ENCODE measurements at regions not wholly inside any gene's neighbourhood (a gene's known extent, or its start where the extent isn't known, plus 50 kb on each side); places are given as distances from the start of the nearest gene placed in this dataset.

DNA sequence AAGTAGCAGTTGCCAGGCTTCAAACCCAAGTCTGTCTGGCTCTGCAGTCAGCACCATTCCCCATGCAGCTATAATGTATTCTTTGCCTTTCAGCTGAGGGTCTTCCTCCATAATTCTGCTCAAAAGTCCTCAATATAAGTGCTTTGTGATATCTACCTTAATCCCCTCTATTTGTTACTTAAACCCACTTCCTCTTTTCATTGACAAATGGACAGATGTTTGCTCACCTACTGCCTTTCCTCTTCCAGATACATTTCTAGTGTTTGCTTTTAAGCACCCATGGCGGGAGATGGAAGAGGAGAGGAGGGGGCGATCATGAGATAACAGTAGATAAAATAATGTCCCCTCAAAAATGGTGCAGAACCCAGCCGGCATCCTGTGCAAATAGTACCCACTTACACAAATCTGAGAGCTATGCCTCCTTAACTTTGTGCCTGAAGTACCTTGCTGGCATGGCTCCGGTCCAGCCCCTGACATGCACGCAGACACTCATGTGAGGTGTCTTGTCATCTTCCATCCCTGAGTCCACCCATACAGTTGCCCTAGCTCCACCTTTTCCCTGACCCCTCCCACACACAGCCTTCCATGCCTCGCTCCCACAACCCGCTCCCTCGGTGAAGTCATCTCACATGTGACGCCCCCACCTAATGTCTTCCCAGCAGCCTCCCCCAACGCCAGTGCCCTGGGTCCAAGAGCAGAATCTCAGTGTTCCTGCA is 109.6 kb downstream of the TRIM29 start:
- H2BK120ac ChIP-seq (ENCODE audit: low read depth, low read length), result no peak overlapping the region
- no peaks in the 10 kb centered on the region for H3K9me1 ChIP-seq (ENCODE audit: insufficient read depth, low read length)
- H3K4me3 ChIP-seq (ENCODE audit: insufficient read depth, low read depth, low read length), result no peak overlapping the region
- H2AK9ac ChIP-seq (replicated peaks; ENCODE audit: low read depth, low read length, poor library complexity), result no peak overlapping the region
- H3K9ac ChIP-seq (ENCODE audit: low read depth, low read length), result no peak overlapping the region
- 43% methylated on average over 1 of the region's 10 CpGs; no CpG with 5 or more reads in 1 of the 2 experiments for WGBS, 2 experiments (ENCODE audit: extremely low coverage in 2 of 2, insufficient read length in 1 of 2)
- no peak overlapping the region for H4K5ac ChIP-seq (ENCODE audit: low read depth, low read length)
- no peak overlapping the region for H2AK5ac ChIP-seq (ENCODE audit: low read depth, low read length)
- in situ Hi-C loops (cut with MboI; ENCODE audit: low sequenced_read_pairs) (no loop called here), dilution Hi-C loops (cut with HindIII; ENCODE audit: low sequenced_read_pairs, unreplicated experiment) (no loop called here), intact Hi-C loops (cut with micrococcal nuclease) (no loop called here)
- no peaks in the 10 kb centered on the region for H4K20me1 ChIP-seq (ENCODE audit: insufficient read depth, low read length)
- H3K14ac ChIP-seq (replicated peaks; ENCODE audit: low read depth, low read length), result no peak overlapping the region
- ChIA-PET CTCF (no interaction called here), POLR2A (ENCODE audit: unreplicated experiment) (no interaction called here)
- no peak overlapping the region for H2AFZ ChIP-seq (replicated peaks; ENCODE audit: low read length, poor library complexity)
- TF ChIP-seq, protein P1, sequence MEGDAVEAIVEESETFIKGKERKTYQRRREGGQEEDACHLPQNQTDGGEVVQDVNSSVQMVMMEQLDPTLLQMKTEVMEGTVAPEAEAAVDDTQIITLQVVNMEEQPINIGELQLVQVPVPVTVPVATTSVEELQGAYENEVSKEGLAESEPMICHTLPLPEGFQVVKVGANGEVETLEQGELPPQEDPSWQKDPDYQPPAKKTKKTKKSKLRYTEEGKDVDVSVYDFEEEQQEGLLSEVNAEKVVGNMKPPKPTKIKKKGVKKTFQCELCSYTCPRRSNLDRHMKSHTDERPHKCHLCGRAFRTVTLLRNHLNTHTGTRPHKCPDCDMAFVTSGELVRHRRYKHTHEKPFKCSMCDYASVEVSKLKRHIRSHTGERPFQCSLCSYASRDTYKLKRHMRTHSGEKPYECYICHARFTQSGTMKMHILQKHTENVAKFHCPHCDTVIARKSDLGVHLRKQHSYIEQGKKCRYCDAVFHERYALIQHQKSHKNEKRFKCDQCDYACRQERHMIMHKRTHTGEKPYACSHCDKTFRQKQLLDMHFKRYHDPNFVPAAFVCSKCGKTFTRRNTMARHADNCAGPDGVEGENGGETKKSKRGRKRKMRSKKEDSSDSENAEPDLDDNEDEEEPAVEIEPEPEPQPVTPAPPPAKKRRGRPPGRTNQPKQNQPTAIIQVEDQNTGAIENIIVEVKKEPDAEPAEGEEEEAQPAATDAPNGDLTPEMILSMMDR (conservative IDR thresholded peaks at IDR 0.05; ENCODE audit: low read depth, low read length), result no peak
- TF ChIP-seq RCOR1 (IDR thresholded peaks at IDR 0.05; ENCODE audit: insufficient replicate concordance, low read length), result no peak
- no peak for TF ChIP-seq FOS (IDR thresholded peaks at IDR 0.05; ENCODE audit: low read depth, low read length)
- TF ChIP-seq USF2 (IDR thresholded peaks at IDR 0.05; ENCODE audit: low read depth, low read length), result no peak
- TF ChIP-seq MAFK (IDR thresholded peaks at IDR 0.05; ENCODE audit: low read depth, low read length), result no peak
- no peak for TF ChIP-seq CHD1 (IDR thresholded peaks at IDR 0.05; ENCODE audit: low read depth, low read length)
- TF ChIP-seq MAZ (IDR thresholded peaks at IDR 0.05; ENCODE audit: borderline replicate concordance, low read depth, low read length), result no peak
- TF ChIP-seq, protein P2, sequence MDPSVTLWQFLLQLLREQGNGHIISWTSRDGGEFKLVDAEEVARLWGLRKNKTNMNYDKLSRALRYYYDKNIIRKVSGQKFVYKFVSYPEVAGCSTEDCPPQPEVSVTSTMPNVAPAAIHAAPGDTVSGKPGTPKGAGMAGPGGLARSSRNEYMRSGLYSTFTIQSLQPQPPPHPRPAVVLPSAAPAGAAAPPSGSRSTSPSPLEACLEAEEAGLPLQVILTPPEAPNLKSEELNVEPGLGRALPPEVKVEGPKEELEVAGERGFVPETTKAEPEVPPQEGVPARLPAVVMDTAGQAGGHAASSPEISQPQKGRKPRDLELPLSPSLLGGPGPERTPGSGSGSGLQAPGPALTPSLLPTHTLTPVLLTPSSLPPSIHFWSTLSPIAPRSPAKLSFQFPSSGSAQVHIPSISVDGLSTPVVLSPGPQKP (IDR thresholded peaks at IDR 0.05; ENCODE audit: borderline replicate concordance, low read depth, low read length), result no peak
- TF ChIP-seq MXI1 (IDR thresholded peaks at IDR 0.05; ENCODE audit: borderline replicate concordance, low read depth, low read length), result no peak
- TF ChIP-seq POLR2A (IDR thresholded peaks at IDR 0.05; ENCODE audit: low read depth, low read length), result no peak
- no peak for TF ChIP-seq CEBPB (IDR thresholded peaks at IDR 0.05; ENCODE audit: low read depth, low read length)
- TF ChIP-seq BHLHE40 (IDR thresholded peaks at IDR 0.05; ENCODE audit: low read depth, low read length), result no peak
- no peak for TF ChIP-seq RAD21 (IDR thresholded peaks at IDR 0.05; ENCODE audit: low read length)
- TF ChIP-seq NFE2L2 (IDR thresholded peaks at IDR 0.05; ENCODE audit: low read depth, low read length), result no peak
- TF ChIP-seq RFX5 (IDR thresholded peaks at IDR 0.05; ENCODE audit: low read depth, low read length), result no peak
- no peak for TF ChIP-seq SMC3 (IDR thresholded peaks at IDR 0.05; ENCODE audit: low read depth, low read length)
- H3K4me1 ChIP-seq (ENCODE audit: control insufficient read depth, insufficient read depth, low read length), result no peaks in the 10 kb centered on the region
- no peak overlapping the region for H3K56ac ChIP-seq (ENCODE audit: extremely low read depth, insufficient read depth, low read length)
- H3K79me1 ChIP-seq (ENCODE audit: low read depth in 1 of 2, low read length in 2 of 2), result no peaks in the 10 kb centered on the region
- H3K27ac ChIP-seq (ENCODE audit: insufficient read depth, low read length), result no peak overlapping the region
- H4K91ac ChIP-seq (ENCODE audit: insufficient read depth, low read depth, low read length), result no peak overlapping the region
- H2BK20ac ChIP-seq (ENCODE audit: low read depth, low read length), result no peak overlapping the region
- H3K4ac ChIP-seq (ENCODE audit: low read depth, low read length), result no peak overlapping the region
- no peak overlapping the region for H3K18ac ChIP-seq (ENCODE audit: low read depth, low read length)
- no TSS peak for BruUV-seq (replicated peaks)
- H3K4me2 ChIP-seq (ENCODE audit: low read depth, low read length), result no peak overlapping the region
- H3K36me3 ChIP-seq (ENCODE audit: control insufficient read depth, insufficient read depth, low read length), result no peaks in the 10 kb centered on the region
- ATAC-seq (ENCODE audit: low read depth) (no peak), DNase-seq (no peak)
- H3K27me3 ChIP-seq (ENCODE audit: control insufficient read depth, insufficient read depth, low read length), result peaks cover 5% of the 10 kb centered on the region
- H4K8ac ChIP-seq (ENCODE audit: low read depth in 2 of 2, low read length in 2 of 2), result no peak overlapping the region
- no peak overlapping the region for H2BK5ac ChIP-seq (ENCODE audit: low read depth, low read length, poor library complexity, severe bottlenecking)
- H2BK15ac ChIP-seq (ENCODE audit: low read depth, low read length), result no peak overlapping the region
- H3K23ac ChIP-seq (ENCODE audit: low read depth, low read length), result no peak overlapping the region
- H3K9me3 ChIP-seq (ENCODE audit: control insufficient read depth, insufficient read depth, low read length), result no peaks in the 10 kb centered on the region

All from IMR-90 (cell line).